ENCODE measurements at regions not wholly inside any gene's neighbourhood (a gene's known extent, or its start where the extent isn't known, plus 50 kb on each side); places are given as distances from the start of the nearest gene placed in this dataset.
"Not testable (repeated sequence)": the region's sequence is repeated elsewhere in the genome, so short reads cannot be mapped to it uniquely, and the experiment has no call there.

- Histone ChIP-seq H3K36me3 (ENCODE audit: low read depth) (no peaks in the 10 kb centered on the region), H3K4me1 (ENCODE audit: insufficient read depth, poor library complexity, severe bottlenecking) (peaks cover 10% of the 10 kb centered on the region), H3K27me3 (ENCODE audit: insufficient read depth, poor library complexity, severe bottlenecking) (no peaks in the 10 kb centered on the region), H3K4me3 (ENCODE audit: severe bottlenecking) (no peak overlapping the region), H3K27ac (ENCODE audit: poor library complexity, severe bottlenecking) (no peak overlapping the region), H3K9me3 (ENCODE audit: severe bottlenecking) (no peaks in the 10 kb centered on the region)
- TF ChIP-seq, protein P1, sequence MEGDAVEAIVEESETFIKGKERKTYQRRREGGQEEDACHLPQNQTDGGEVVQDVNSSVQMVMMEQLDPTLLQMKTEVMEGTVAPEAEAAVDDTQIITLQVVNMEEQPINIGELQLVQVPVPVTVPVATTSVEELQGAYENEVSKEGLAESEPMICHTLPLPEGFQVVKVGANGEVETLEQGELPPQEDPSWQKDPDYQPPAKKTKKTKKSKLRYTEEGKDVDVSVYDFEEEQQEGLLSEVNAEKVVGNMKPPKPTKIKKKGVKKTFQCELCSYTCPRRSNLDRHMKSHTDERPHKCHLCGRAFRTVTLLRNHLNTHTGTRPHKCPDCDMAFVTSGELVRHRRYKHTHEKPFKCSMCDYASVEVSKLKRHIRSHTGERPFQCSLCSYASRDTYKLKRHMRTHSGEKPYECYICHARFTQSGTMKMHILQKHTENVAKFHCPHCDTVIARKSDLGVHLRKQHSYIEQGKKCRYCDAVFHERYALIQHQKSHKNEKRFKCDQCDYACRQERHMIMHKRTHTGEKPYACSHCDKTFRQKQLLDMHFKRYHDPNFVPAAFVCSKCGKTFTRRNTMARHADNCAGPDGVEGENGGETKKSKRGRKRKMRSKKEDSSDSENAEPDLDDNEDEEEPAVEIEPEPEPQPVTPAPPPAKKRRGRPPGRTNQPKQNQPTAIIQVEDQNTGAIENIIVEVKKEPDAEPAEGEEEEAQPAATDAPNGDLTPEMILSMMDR (IDR thresholded peaks at IDR 0.05; ENCODE audit: poor library complexity, severe bottlenecking) = no peak
- ATAC-seq (ENCODE audit: low read depth) (peak; percentile 67; the same call in 2 of the 3 replicates), DNase-seq (ENCODE audit: low spot score) (no peak)
Measured at GRCh38 chr5:28807195-28807729, 1768.9 kb upstream of the CDH9 start.

DNA sequence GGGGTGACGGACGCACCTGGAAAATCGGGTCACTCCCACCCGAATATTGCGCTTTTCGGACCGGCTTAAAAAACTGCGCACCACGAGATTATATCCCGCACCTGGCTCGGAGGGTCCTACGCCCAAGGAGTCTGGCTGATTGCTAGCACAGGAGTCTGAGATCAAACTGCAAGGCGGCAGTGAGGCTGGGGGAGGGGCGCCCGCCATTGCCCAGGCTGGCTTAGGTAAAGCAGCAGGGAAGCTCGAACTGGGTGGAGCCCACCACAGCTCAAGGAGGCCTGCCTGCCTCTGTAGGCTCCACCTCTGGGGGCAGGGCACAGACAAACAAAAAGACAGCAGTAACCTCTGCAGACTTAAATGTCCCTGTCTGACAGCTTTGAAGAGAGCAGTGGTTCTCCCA lies 1760.6 kb upstream of the CDH9 start:
- not testable (repeated sequence) for H3K9me3 ChIP-seq (ENCODE audit: severe bottlenecking); H3K27ac ChIP-seq (ENCODE audit: poor library complexity, severe bottlenecking); H3K4me3 ChIP-seq (ENCODE audit: severe bottlenecking); DNase-seq (ENCODE audit: low spot score); H3K36me3 ChIP-seq (ENCODE audit: low read depth); H3K27me3 ChIP-seq (ENCODE audit: insufficient read depth, poor library complexity, severe bottlenecking); H3K4me1 ChIP-seq (ENCODE audit: insufficient read depth, poor library complexity, severe bottlenecking); ATAC-seq (ENCODE audit: low read depth)

DNA sequence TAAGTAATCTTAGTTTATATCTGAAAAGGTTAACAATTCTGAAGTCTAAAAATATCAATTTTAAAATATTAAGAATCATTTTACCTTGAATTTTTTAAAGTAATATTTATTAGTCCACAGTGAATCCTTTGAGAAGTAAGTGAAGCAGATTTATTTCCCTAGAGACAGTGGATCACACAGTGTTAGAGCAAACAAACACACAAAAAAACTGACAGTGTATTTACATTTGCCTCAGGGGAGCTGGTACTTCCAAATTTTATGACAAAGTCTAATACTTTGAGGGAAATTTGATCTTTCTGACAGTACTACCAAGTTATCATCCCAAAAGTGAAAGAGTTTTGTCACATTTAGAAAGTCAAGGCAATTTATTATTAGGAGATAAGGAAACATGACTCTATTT lies 1750.6 kb upstream of the CDH9 start:
- Histone ChIP-seq H3K4me1 (ENCODE audit: insufficient read depth, poor library complexity, severe bottlenecking) (no peaks in the 10 kb centered on the region), H3K36me3 (ENCODE audit: low read depth) (no peaks in the 10 kb centered on the region), H3K27ac (ENCODE audit: poor library complexity, severe bottlenecking) (no peak overlapping the region), H3K4me3 (ENCODE audit: severe bottlenecking) (no peak overlapping the region), H3K9me3 (ENCODE audit: severe bottlenecking) (no peaks in the 10 kb centered on the region), H3K27me3 (ENCODE audit: insufficient read depth, poor library complexity, severe bottlenecking) (no peaks in the 10 kb centered on the region)
- ATAC-seq (ENCODE audit: low read depth) (no peak), DNase-seq (ENCODE audit: low spot score) (no peak)
- TF ChIP-seq, protein P1 (IDR thresholded peaks at IDR 0.05; ENCODE audit: poor library complexity, severe bottlenecking) = no peak

GRCh38 chr5:28780083-28780692 lies 1741.8 kb upstream of the CDH9 start:
- Histone ChIP-seq H3K4me3 (ENCODE audit: severe bottlenecking) (no peak overlapping the region), H3K27ac (ENCODE audit: poor library complexity, severe bottlenecking) (no peak overlapping the region), H3K9me3 (ENCODE audit: severe bottlenecking) (no peaks in the 10 kb centered on the region), H3K27me3 (ENCODE audit: insufficient read depth, poor library complexity, severe bottlenecking) (no peaks in the 10 kb centered on the region), H3K4me1 (ENCODE audit: insufficient read depth, poor library complexity, severe bottlenecking) (no peaks in the 10 kb centered on the region), H3K36me3 (ENCODE audit: low read depth) (no peaks in the 10 kb centered on the region)
- TF ChIP-seq, protein P1 (IDR thresholded peaks at IDR 0.05; ENCODE audit: poor library complexity, severe bottlenecking) = no peak
- DNase-seq (ENCODE audit: low spot score) = no peak
- no peak for ATAC-seq (ENCODE audit: low read depth)

DNA sequence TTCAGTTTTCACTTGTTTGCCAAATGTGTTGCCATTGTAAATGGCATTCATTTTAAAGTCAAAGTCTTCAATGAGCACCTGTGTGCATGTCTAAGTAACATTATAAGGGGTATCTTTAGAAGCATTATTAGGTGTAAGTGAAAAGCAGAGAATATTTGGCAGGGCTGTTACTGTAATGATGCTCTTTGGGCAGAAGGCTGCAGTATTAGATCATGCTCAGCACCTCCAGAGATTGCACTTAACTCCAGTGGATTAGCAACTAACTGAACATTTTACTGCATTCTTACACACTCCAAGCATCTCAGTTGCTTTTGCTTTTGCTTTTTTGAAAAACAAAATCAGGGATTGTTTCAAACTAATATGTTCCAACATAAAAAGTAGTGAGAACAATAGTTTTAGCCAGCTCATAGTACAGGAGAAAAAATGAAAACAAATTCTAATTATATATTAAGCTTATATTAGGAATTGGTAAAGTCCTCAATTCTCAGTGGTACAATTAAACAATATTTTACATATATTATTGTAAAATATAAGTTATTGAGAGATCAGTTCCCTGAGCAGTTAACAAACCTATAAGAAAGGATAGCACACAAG lies 1740.9 kb upstream of the CDH9 start:
- H3K36me3 ChIP-seq (ENCODE audit: low read depth) = no peaks in the 10 kb centered on the region
- H3K4me3 ChIP-seq (ENCODE audit: severe bottlenecking) = no peak overlapping the region
- no peaks in the 10 kb centered on the region for H3K27me3 ChIP-seq (ENCODE audit: insufficient read depth, poor library complexity, severe bottlenecking)
- H3K27ac ChIP-seq (ENCODE audit: poor library complexity, severe bottlenecking) = no peak overlapping the region
- TF ChIP-seq, protein P1 (IDR thresholded peaks at IDR 0.05; ENCODE audit: poor library complexity, severe bottlenecking) = peak; percentile 80
- H3K9me3 ChIP-seq (ENCODE audit: severe bottlenecking) = no peaks in the 10 kb centered on the region
- H3K4me1 ChIP-seq (ENCODE audit: insufficient read depth, poor library complexity, severe bottlenecking) = no peaks in the 10 kb centered on the region
- ATAC-seq (ENCODE audit: low read depth) (peak; percentile 74), DNase-seq (ENCODE audit: low spot score) (no peak)
